ENCODE measurements at regions not wholly inside any gene's neighbourhood (a gene's known extent, or its start where the extent isn't known, plus 50 kb on each side); places are given as distances from the start of the nearest gene placed in this dataset.

GRCh38 chr16:26816266-26816665 lies 250.5 kb upstream of the C16orf82 start:
- Histone ChIP-seq H3K27ac (no peak overlapping the region), H3K4me1 (no peaks in the 10 kb centered on the region), H3K36me3 (no peaks in the 10 kb centered on the region), H3K27me3 (no peaks in the 10 kb centered on the region), H3K9me3 (no peaks in the 10 kb centered on the region), H3K4me3 (no peak overlapping the region)
- TF ChIP-seq POLR2A (IDR thresholded peaks at IDR 0.05) (no peak), POLR2AphosphoS5 (IDR thresholded peaks at IDR 0.05; ENCODE audit: insufficient read depth in 1 of 2, low read depth in 1 of 2) (no peak)
- TF ChIP-seq, protein P1, sequence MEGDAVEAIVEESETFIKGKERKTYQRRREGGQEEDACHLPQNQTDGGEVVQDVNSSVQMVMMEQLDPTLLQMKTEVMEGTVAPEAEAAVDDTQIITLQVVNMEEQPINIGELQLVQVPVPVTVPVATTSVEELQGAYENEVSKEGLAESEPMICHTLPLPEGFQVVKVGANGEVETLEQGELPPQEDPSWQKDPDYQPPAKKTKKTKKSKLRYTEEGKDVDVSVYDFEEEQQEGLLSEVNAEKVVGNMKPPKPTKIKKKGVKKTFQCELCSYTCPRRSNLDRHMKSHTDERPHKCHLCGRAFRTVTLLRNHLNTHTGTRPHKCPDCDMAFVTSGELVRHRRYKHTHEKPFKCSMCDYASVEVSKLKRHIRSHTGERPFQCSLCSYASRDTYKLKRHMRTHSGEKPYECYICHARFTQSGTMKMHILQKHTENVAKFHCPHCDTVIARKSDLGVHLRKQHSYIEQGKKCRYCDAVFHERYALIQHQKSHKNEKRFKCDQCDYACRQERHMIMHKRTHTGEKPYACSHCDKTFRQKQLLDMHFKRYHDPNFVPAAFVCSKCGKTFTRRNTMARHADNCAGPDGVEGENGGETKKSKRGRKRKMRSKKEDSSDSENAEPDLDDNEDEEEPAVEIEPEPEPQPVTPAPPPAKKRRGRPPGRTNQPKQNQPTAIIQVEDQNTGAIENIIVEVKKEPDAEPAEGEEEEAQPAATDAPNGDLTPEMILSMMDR (IDR thresholded peaks at IDR 0.05) = no peak
- DNase-seq (ENCODE audit: extremely low spot score in 2 of 2) = no peak
- intact Hi-C loops (cut with DNase I) = no loop called here

- H3K9me3 ChIP-seq = no peaks in the 10 kb centered on the region
- no peak overlapping the region for H3K4me3 ChIP-seq
- TF ChIP-seq POLR2AphosphoS5 (IDR thresholded peaks at IDR 0.05; ENCODE audit: insufficient read depth in 1 of 2, low read depth in 1 of 2) (no peak), POLR2A (IDR thresholded peaks at IDR 0.05) (no peak)
- TF ChIP-seq, protein P1 (IDR thresholded peaks at IDR 0.05) = no peak
- no peak overlapping the region for H3K27ac ChIP-seq
- H3K36me3 ChIP-seq = no peaks in the 10 kb centered on the region
- H3K27me3 ChIP-seq = no peaks in the 10 kb centered on the region
- DNase-seq (ENCODE audit: extremely low spot score in 2 of 2) = no peak
- no peaks in the 10 kb centered on the region for H3K4me1 ChIP-seq
- intact Hi-C loops (cut with DNase I) = no loop called here
Measured at GRCh38 chr16:26816885-26817571, 249.7 kb upstream of the C16orf82 start.

DNA sequence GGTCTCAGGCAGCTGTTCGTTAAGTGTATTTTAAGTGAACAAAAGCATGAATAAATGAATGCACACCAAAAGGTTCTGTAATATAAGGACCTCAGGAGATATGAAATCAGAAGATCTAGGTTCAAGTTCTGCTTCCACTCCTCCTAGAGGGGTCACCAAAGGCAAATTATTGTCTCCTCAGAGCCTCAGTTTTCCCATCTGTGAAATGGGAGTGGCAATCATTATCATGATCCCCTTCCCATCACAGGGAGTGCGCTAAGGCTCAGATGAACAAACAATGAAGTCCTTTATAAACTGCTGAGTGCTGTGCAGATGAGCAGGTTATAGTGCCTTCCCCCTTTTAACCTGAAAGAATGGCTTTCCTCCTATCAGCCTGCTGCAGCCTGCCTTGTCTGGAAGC lies 248.3 kb upstream of the C16orf82 start:
- Histone ChIP-seq H3K27ac (no peak overlapping the region), H3K27me3 (no peaks in the 10 kb centered on the region), H3K4me1 (no peaks in the 10 kb centered on the region), H3K4me3 (no peak overlapping the region), H3K36me3 (no peaks in the 10 kb centered on the region), H3K9me3 (no peaks in the 10 kb centered on the region)
- intact Hi-C loops (cut with DNase I) = no loop called here
- DNase-seq (ENCODE audit: extremely low spot score in 2 of 2) = no peak
- TF ChIP-seq POLR2A (IDR thresholded peaks at IDR 0.05) = no peak
- TF ChIP-seq POLR2AphosphoS5 (IDR thresholded peaks at IDR 0.05; ENCODE audit: insufficient read depth in 1 of 2, low read depth in 1 of 2) = no peak
- TF ChIP-seq, protein P1 (IDR thresholded peaks at IDR 0.05) = no peak

GRCh38 chr16:26824469-26824868 lies 242.3 kb upstream of the C16orf82 start:
- no peaks in the 10 kb centered on the region for H3K36me3 ChIP-seq
- no peak overlapping the region for H3K4me3 ChIP-seq
- no peak overlapping the region for H3K27ac ChIP-seq
- no peak for TF ChIP-seq POLR2A (IDR thresholded peaks at IDR 0.05)
- TF ChIP-seq, protein P1 (IDR thresholded peaks at IDR 0.05) = no peak
- no peak for TF ChIP-seq POLR2AphosphoS5 (IDR thresholded peaks at IDR 0.05; ENCODE audit: insufficient read depth in 1 of 2, low read depth in 1 of 2)
- no peaks in the 10 kb centered on the region for H3K9me3 ChIP-seq
- no peaks in the 10 kb centered on the region for H3K4me1 ChIP-seq
- DNase-seq (ENCODE audit: extremely low spot score in 2 of 2) = peak in 1 of 2 donors; percentile 31
- H3K27me3 ChIP-seq = no peaks in the 10 kb centered on the region
- intact Hi-C loops (cut with DNase I) = no loop called here

DNA sequence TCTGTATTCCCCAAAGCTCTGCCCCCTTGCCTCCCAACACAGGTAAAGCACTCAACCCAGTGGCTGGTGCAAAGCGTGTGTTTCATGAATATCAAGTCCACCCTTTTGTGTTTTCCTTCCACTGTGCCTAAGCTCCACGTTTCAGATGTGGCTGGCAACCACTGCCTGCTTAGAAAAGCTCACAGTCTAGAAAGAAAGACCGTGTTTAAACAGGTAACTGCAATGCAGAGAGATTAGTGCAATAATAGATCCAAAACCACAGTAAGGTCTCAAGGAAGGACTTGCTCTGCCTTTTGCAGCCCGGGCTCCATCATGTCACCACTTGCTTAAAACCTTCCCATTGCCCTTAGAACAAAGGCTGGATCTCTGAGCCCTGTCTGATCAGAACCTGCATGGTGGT lies 240.2 kb upstream of the C16orf82 start:
- peak in 1 of 2 donors; percentile 49 for DNase-seq (ENCODE audit: extremely low spot score in 2 of 2)
- Histone ChIP-seq H3K36me3 (no peaks in the 10 kb centered on the region), H3K9me3 (no peaks in the 10 kb centered on the region), H3K4me1 (no peaks in the 10 kb centered on the region), H3K27me3 (no peaks in the 10 kb centered on the region), H3K27ac (no peak overlapping the region), H3K4me3 (no peak overlapping the region)
- TF ChIP-seq POLR2AphosphoS5 (IDR thresholded peaks at IDR 0.05; ENCODE audit: insufficient read depth in 1 of 2, low read depth in 1 of 2) (no peak), POLR2A (IDR thresholded peaks at IDR 0.05) (no peak)
- TF ChIP-seq, protein P1 (IDR thresholded peaks at IDR 0.05) = no peak
- intact Hi-C loops (cut with DNase I) = no loop called here

Measured in vagina (tissue), 2 donors.